ENCODE measurements at regions not wholly inside any gene's neighbourhood (a gene's known extent, or its start where the extent isn't known, plus 50 kb on each side); places are given as distances from the start of the nearest gene placed in this dataset.

DNA sequence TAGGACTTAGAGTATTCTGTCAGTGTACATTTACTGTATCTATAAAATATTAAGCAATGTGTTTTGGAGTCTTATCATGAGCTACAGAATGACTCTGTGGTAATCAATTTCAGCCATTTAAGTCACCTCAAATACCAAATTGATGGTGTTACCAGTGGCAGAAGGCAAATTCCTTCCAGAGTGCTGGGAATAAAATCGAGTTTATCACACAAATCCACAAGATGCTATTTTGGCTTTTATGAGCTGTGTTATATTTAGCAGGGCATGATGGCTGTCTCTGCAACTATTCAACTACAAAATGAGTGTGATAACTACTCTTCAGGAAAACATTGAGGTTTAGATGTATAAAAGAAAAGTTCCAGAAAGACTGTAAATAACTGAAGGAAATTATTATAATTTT is 78.2 kb downstream of the AREG start:
- TF ChIP-seq ISL1 (CRISPR knock-in tag; IDR thresholded peaks at IDR 0.05) = no peak
- TF ChIP-seq OSR1 (CRISPR knock-in tag; IDR thresholded peaks at IDR 0.05) = no peak
- TF ChIP-seq TSHZ2 (CRISPR knock-in tag; IDR thresholded peaks at IDR 0.05) = no peak
- TF ChIP-seq GLIS3 (CRISPR knock-in tag; IDR thresholded peaks at IDR 0.05) = no peak
- TF ChIP-seq RARB (CRISPR knock-in tag; IDR thresholded peaks at IDR 0.05) = no peak
- TF ChIP-seq ZNF8 (CRISPR knock-in tag; IDR thresholded peaks at IDR 0.05) = no peak
- no peak for TF ChIP-seq ZFP3 (CRISPR knock-in tag; IDR thresholded peaks at IDR 0.05)
- TF ChIP-seq ARNTL (CRISPR knock-in tag; IDR thresholded peaks at IDR 0.05; ENCODE audit: borderline replicate concordance, low read depth) = no peak
- TF ChIP-seq ZNF70 (CRISPR knock-in tag; IDR thresholded peaks at IDR 0.05) = no peak
- no peak for TF ChIP-seq CREB5 (CRISPR knock-in tag; IDR thresholded peaks at IDR 0.05; ENCODE audit: low read depth)
- TF ChIP-seq ZFP30 (CRISPR knock-in tag; IDR thresholded peaks at IDR 0.05) = no peak
- no peak for TF ChIP-seq TCF4 (CRISPR knock-in tag; IDR thresholded peaks at IDR 0.05; ENCODE audit: borderline replicate concordance)
- no peak for TF ChIP-seq CSRNP3 (CRISPR knock-in tag; IDR thresholded peaks at IDR 0.05)
- TF ChIP-seq PATZ1 (CRISPR knock-in tag; IDR thresholded peaks at IDR 0.05; ENCODE audit: borderline replicate concordance) = no peak
- no peak for TF ChIP-seq CSDC2 (CRISPR knock-in tag; IDR thresholded peaks at IDR 0.05)
- TF ChIP-seq TOX (CRISPR knock-in tag; IDR thresholded peaks at IDR 0.05; ENCODE audit: borderline replicate concordance) = no peak
- no peak for TF ChIP-seq ESRRG (CRISPR knock-in tag; IDR thresholded peaks at IDR 0.05)
- no peak for ATAC-seq

DNA sequence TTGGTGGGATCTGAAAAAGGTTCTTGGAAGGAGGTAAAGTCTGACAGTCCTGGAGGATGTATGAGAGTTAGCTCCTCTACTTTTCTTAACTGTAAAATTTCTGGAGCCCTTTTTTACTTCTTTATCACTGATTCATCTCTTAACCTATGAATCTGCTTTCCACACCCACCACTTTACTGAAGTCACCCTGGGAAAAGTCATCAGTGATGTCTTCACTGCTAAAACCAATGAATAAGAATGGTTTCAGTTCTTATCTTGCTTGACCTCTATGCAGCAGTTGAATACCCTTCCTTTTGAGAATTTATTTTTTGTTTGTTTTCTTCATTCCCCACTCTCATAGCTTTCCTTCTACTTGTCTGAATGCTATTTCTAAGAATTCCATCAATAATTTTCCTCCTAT is 80.0 kb downstream of the AREG start:
- ATAC-seq = no peak

More for the DNA sequence above, 80.0 kb downstream of the AREG start:
- no peak for TF ChIP-seq CSRNP3 (CRISPR knock-in tag; IDR thresholded peaks at IDR 0.05)
- TF ChIP-seq CSDC2 (CRISPR knock-in tag; IDR thresholded peaks at IDR 0.05) = no peak
- TF ChIP-seq ARNTL (CRISPR knock-in tag; IDR thresholded peaks at IDR 0.05; ENCODE audit: borderline replicate concordance, low read depth) = no peak
- TF ChIP-seq BACH2 (CRISPR knock-in tag; IDR thresholded peaks at IDR 0.05; ENCODE audit: borderline replicate concordance) = no peak
- no peak for TF ChIP-seq ZNF565 (CRISPR knock-in tag; conservative IDR thresholded peaks at IDR 0.05; ENCODE audit: low read depth)
- TF ChIP-seq GLIS3 (CRISPR knock-in tag; IDR thresholded peaks at IDR 0.05) = no peak
- TF ChIP-seq TOX (CRISPR knock-in tag; IDR thresholded peaks at IDR 0.05; ENCODE audit: borderline replicate concordance) = no peak
- no peak for TF ChIP-seq PATZ1 (CRISPR knock-in tag; IDR thresholded peaks at IDR 0.05; ENCODE audit: borderline replicate concordance)
- no peak for TF ChIP-seq ZFP30 (CRISPR knock-in tag; IDR thresholded peaks at IDR 0.05)
- TF ChIP-seq RARB (CRISPR knock-in tag; IDR thresholded peaks at IDR 0.05) = no peak
- TF ChIP-seq ZC3H10 (CRISPR knock-in tag; IDR thresholded peaks at IDR 0.05) = no peak
- TF ChIP-seq OSR1 (CRISPR knock-in tag; IDR thresholded peaks at IDR 0.05) = no peak
- TF ChIP-seq ISL1 (CRISPR knock-in tag; IDR thresholded peaks at IDR 0.05) = no peak
- TF ChIP-seq POU6F1 (CRISPR knock-in tag; IDR thresholded peaks at IDR 0.05; ENCODE audit: borderline replicate concordance, low read depth) = no peak
- no peak for TF ChIP-seq ESRRG (CRISPR knock-in tag; IDR thresholded peaks at IDR 0.05)

All from SK-N-SH treated with all-trans-retinoic acid at 6 μM for 48 hours (cell line).